Cardiac muscle cell (in vitro differentiated cells and primary cell): ENCODE measurements at regions not wholly inside any gene's neighbourhood (a gene's known extent, or its start where the extent isn't known, plus 50 kb on each side); places are given as distances from the start of the nearest gene placed in this dataset.

Experiments used
- DNase-seq, 2 donors: peaks; one replicate each; pipeline versions ENCODE4 v3.0.0 to v3.0.0-alpha.2; 2010 to 2017; ENCODE audit warnings: low read depth in 1 of 2, low spot score in 1 of 2
- H3K27ac ChIP-seq: fragments of 200-600 bp; sonication (generic); 2 replicates; pipeline ENCODE4 v1.5.1; 2016
- H3K27me3 ChIP-seq: fragments of 200-600 bp; sonication (generic); 2 replicates; pipeline ENCODE4 v1.6.0; 2016; ENCODE audit warnings: control low read depth
- H3K36me3 ChIP-seq: fragments of 200-600 bp; sonication (generic); 2 replicates; pipeline ENCODE4 v1.5.1; 2016; ENCODE audit warnings: control low read depth
- H3K4me1 ChIP-seq: fragments of 200-600 bp; sonication (generic); 2 replicates; pipeline ENCODE4 v1.8.1; 2017; ENCODE audit warnings: low read depth, mild to moderate bottlenecking, mixed run types
- H3K4me3 ChIP-seq: fragments of 200-600 bp; sonication (generic); 2 replicates; pipeline ENCODE4 v1.5.1; 2016; ENCODE audit warnings: mild to moderate bottlenecking
- H3K9me3 ChIP-seq: fragments of 200-600 bp; sonication (generic); 2 replicates; pipeline ENCODE4 v1.5.1; 2017; ENCODE audit warnings: low read depth, mild to moderate bottlenecking, control low read depth
- CTCF ChIP-seq: IDR thresholded peaks from 2 replicates; pipeline ENCODE4 v1.5.1; 2012; ENCODE audit warnings: low read depth, mild to moderate bottlenecking, low read length

DNA sequence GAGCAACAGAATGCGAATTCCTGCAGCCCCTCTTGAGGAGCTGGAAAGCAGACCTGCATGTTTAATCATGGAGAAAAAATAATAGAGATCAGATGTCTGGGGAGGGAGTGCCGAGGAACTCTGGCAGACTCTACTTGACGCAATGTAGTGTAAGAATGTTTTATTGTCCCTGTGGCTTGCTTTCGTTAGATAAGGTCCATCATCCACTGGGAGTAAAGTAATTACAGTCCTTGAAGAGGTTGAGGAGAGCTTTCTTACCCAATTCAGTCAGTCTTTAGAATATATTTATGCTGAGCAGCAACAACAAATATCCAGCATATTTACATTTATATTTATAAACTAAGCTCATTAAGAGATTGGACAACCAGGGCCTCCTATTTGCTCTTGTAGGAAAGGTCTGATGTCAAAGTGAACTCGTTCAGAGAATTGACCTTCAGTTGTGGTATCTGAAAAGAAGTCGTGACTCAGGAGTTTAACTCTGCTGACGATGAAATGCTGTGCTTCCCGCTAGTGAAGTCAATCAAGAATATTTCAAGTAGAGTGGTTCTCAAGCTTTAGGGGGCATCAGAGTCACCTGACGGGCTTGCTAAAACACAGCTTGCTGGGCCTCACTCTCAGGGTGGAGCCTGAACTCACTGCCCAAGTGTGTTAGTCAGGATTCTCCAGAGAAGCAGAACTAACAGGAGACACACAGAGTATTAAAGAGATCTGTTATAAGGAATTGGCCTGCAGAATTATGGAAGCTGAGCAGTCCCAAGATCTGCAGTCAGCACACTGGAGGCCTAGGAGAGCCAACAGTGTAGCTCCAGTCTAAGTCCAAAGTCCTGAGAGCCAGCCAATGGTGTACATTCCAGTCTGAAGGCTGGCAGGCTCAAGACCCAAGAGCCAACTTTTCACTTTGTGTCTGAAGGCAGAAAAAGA lies 139.3 kb upstream of the LMNTD1 start:
- no peak for TF ChIP-seq CTCF
- peak in 1 of 2 donors; percentile 93 for DNase-seq
- Histone ChIP-seq H3K27me3 (no peaks in the 10 kb centered on the region), H3K36me3 (no peaks in the 10 kb centered on the region), H3K27ac (no peak overlapping the region), H3K4me3 (no peak overlapping the region), H3K4me1 (no peaks in the 10 kb centered on the region), H3K9me3 (no peaks in the 10 kb centered on the region)

DNA sequence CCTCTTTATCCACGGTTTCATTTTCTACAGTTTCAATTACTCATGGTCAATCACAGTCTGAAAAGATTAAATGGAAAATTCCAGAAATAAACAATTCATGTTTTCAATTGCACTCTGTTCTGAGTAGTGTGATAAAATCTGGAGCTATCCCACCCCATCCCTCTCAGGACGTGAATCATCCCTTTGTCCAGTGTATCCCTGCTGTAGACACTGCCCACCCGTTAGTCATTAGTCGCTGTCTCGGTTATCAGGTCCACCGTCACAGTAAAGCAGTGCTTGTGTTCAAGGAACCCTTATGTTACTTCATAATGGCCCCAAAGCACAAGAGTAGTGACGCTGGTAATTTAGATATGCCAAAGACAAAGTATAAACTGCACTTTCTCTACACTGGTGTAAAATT lies 141.0 kb upstream of the LMNTD1 start:
- Histone ChIP-seq H3K27ac (no peak overlapping the region), H3K4me1 (no peaks in the 10 kb centered on the region), H3K27me3 (no peaks in the 10 kb centered on the region), H3K9me3 (no peaks in the 10 kb centered on the region), H3K36me3 (no peaks in the 10 kb centered on the region), H3K4me3 (no peak overlapping the region)
- no peak for TF ChIP-seq CTCF
- DNase-seq: peak in 1 of 2 donors; percentile 90

DNA sequence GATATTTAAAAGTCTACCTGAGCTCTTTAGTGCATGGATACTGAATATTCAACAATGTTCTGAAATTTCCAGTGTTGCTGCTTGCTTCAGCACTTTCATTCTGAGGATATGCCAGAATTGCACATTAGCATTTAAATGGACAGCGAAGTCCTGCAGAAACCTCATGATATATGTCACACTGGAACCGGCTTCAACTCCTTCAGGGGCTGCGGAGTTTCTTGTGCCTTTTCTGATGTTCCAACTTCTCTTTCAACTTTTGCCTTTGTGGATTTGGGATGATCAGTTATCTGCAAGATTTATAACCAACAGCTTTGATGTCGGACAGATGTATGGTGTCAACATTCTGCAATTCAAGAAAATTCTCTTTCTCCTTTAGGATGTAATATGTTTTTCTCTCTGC lies 142.5 kb upstream of the LMNTD1 start:
- Histone ChIP-seq H3K4me1 (no peaks in the 10 kb centered on the region), H3K36me3 (no peaks in the 10 kb centered on the region), H3K9me3 (no peaks in the 10 kb centered on the region), H3K27me3 (no peaks in the 10 kb centered on the region), H3K4me3 (no peak overlapping the region), H3K27ac (no peak overlapping the region)
- no peak for TF ChIP-seq CTCF
- no peak for DNase-seq

GRCh38 chr12:25698772-25699171 lies 145.7 kb upstream of the LMNTD1 start:
- TF ChIP-seq CTCF: no peak

DNA sequence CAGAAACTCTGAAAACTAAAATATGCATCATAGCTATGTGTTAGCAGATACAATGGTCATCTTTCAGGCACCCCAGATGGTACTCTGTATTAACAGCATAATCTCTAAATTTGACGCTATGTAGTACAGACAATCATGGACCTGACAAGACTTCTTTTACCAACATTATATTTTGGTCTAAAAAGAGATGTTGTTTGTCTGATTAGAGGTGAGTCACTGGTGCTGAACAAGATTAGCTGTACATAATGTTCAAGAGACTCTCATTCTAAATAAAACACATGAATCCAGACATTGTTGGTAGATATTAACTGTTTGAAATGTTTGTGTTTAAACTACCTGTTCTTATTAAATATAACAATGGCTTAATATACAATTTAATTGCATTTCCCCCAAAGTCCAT lies 146.4 kb upstream of the LMNTD1 start:
- no peak for TF ChIP-seq CTCF
- H3K9me3 ChIP-seq: no peaks in the 10 kb centered on the region
- no peak overlapping the region for H3K27ac ChIP-seq
- peak in 1 of 2 donors; percentile 51 for DNase-seq
- no peaks in the 10 kb centered on the region for H3K4me1 ChIP-seq
- H3K36me3 ChIP-seq: no peaks in the 10 kb centered on the region
- H3K4me3 ChIP-seq: no peak overlapping the region
- no peaks in the 10 kb centered on the region for H3K27me3 ChIP-seq

More at GRCh38 chr12:25698772-25699171, 145.7 kb upstream of the LMNTD1 start:
- DNase-seq: peak in 1 of 2 donors; percentile 48
- Histone ChIP-seq H3K4me1 (no peaks in the 10 kb centered on the region), H3K4me3 (no peak overlapping the region), H3K9me3 (no peaks in the 10 kb centered on the region), H3K36me3 (no peaks in the 10 kb centered on the region), H3K27ac (no peak overlapping the region), H3K27me3 (no peaks in the 10 kb centered on the region)
